Activated CD8-positive, alpha-beta memory T cell treated with anti-CD3 and anti-CD28 coated beads for 4 hours (primary cell): ENCODE measurements at regions not wholly inside any gene's neighbourhood (a gene's known extent, or its start where the extent isn't known, plus 50 kb on each side); places are given as distances from the start of the nearest gene placed in this dataset.
"Not testable (repeated sequence)": the region's sequence is repeated elsewhere in the genome, so short reads cannot be mapped to it uniquely, and the experiment has no call there.

Experiments
- DNase-seq, 2 donors: peaks; one replicate each; pipeline ENCODE4 v3.0.0-alpha.2; 2020; ENCODE audit warnings: low read depth in 2 of 2

- DNase-seq, result no peak
Observed at GRCh38 chr2:48190230-48190629, 124.3 kb upstream of the FOXN2 start.

GRCh38 chr2:48194641-48195040, 119.8 kb upstream of the FOXN2 start:
- DNase-seq, result no peak

DNA sequence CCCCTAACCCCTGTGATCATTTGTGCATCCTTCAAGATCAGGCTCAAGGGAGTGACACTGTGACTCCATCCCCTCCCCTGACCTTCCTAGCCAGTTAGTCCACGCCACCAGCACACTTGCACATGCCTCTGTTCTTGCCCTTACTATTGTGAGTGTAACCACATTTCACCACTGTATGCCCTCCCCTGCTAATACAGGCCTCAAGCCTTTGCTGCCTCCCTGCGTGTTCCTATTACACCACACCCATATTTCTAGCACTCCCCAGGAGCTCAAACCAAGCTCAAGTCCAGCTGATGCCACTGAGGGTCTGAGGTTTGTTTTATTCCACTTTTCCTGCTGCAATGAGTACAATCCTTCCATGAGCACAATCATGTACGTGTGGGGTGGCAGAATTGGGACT, 119.3 kb upstream of the FOXN2 start:
- DNase-seq, result no peak

DNA sequence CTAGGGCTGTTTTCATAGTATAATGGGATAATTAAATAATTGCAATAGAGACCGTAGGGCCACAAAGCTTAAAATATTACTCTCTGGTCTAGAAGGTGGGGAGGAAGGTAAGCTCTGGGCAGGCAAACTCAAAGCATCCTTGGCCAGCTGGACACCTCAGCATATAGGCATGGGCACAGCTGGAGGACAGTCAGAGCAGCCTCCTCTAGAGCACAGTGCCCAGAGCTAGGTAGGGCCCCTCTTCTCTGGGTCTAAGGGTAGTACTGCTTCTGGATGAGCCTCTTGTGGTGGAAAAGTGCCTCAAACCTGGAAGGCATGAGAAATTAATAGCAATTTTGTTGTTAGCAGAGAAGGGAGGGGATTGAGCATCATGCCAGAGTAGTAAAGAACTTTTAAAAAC, 116.9 kb upstream of the FOXN2 start:
- no peak for DNase-seq

DNA sequence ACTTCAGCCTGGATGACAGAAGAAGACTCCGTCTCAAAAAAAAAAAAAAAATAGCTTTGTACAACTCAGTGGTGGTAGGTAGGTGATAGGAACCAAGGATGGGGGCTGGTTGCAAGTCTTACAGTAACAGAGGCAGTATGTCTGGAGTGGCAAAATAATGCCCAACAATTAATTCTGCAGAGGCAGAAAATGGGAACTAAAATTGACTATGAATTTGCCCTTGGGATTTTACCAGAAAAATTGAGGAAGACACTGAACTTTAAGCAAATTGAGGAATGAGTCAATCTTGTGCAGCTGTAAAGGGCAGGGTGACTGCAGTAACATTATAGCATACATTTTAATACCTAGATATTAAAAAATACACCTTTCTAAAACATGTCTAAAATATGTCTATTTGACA, 116.1 kb upstream of the FOXN2 start:
- DNase-seq, result no peak

- DNase-seq, result no peak
Observed at GRCh38 chr2:48199070-48199469, 115.4 kb upstream of the FOXN2 start.

DNA sequence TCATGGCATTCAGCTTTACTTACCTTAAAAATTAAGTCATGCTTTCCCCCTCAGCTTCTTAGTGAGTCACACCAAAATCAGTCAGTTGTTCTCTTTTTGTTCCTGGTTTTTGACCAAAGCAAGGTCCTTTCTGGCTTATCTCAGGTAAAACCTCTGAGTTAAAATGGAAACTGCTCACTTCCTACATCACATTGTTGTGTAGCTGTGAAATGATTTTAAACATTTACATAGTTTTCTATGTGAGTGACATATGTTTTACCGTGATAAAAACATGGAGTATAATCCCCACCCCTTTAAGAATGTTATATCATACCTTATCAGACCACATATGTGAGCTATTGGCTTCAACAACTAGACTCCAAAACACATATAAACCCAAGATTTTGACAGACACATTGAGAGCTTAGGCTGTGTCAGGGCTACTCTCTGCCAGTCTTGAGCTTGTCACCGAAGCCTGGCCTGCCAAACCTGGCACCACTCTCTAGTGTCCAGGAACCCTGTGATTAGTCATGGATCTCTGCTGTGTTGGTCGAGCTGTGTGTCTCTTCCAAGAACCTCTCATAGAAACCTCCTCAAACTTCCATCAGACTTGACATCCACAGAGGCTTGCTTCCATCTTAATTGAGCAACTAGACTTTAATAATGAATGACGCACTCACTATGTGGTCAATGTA, 113.7 kb upstream of the FOXN2 start:
- DNase-seq, result no peak

DNA sequence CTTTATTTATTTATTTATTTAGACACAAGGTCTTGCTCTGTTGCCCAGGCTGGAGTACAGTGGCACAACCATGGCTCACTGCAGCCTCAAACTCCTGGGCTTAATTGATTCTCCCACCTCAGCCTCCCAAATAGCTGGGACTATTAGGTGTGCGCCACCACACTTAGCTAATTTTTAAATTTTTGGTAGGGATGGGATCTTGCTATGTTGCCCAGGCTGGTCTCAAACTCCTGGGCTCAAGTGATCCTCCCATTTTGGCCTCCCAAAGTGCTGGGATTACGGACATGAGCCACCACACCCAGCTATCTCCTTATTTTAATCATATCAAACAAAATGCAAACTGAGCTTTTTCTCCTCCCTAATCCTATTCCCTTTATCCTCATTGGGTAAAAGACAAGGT, 113.0 kb upstream of the FOXN2 start:
- not testable (repeated sequence) for DNase-seq

DNA sequence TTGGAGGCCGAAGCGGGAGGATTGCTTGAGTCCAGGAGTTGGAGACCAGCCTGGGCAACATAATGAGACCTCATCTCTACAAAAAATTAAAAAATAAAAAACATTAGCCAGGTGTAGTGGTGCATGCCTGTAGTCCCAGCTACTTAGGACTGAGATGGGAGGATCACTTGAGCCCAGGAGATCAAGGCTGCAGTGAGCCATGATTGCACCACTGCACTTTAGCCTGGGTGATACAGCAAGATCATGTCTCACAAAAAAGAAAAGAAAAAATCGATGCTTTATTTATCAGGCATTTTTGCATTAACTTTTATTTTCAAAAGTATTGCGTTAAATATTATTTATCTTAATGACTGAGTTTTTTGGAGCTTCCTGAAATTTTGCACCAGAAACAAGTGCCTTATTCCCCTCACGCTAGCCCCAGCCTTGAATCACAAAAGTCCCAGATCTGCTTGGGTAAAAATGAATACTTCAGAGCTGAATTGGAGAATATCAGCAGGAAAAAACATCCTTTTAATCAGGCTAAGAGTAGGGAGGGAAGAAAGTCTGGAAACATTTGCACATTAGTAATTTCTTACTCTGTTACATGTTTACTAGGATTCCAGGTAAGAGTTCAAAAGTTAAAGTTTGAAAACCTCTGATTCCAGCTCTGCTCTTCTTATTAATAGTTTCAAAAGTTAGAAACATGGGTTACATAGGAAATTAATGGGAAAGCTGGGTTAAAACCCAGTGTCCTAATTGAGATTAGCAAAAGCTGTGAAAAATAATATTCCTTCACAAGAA, 111.4 kb upstream of the FOXN2 start:
- no peak for DNase-seq

DNA sequence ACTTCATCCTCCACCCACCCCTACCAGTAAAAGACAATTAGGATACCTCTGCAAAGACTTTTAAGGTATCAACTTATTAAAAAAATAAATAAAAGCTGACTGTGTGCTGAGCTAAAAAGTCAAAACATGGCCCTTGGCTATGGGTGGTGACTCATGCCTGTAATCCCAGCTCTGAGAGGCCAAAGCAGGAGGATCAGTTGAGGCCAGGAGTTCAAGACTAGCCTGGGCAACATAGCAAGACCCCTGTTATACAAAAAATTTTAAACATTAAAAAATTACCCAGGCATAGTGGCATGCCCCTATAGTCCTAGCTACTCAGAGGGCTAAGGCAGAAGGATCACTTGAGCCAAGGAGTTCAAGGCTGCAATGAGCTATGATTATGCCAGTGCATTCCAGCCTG, 110.8 kb upstream of the FOXN2 start:
- no peak for DNase-seq

DNA sequence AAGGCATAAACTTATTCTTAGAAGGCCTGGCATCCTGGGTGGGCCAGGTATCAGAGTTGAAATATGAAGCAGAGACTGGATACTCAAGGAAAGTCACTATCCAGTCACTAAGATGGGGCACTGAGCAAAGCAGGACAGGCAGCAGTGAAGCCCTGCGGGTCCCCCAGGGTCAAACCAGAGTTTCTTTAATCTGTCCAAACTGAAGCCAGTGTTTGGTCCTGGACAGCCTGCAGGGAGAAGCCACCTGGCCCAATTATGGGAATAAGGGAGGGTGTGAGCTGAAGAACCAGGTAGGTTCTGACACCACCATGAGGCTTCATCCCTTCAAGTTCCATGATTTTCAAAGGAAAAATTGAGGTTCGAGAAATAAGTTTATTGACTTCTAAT, 109.7 kb upstream of the FOXN2 start:
- no peak for DNase-seq

DNA sequence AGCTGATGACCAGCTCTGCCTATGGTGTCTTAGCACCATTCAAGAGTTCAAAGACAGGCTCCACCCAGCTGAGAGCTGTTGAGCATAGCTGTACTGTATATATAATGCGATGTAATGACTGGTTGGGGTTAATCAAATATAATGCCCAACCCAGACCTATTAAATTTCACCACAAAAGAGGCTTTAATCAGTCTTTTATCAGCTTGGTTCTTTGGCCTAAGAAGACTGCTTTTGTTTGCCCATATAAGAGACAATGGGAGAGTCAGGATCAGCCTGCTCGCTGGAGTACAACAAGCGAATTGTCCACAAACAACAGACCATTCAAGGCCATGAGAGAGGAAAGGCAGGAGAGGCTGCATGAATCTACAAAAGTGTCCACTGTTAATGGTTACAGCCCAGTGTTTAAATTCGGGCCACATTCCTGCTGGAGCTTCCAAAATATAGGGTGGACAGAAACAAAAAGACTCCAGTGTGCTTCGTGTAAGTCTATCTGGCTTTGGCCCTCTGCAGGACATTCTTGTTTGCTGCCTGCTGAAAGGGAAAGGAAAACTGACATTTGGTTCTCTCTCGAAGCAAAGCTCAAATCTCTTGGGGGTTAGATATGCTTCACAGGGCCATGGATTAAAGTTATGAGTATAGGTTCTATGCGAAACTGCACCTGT, 109.2 kb upstream of the FOXN2 start:
- DNase-seq, result no peak

- DNase-seq, result not testable (repeated sequence)
Observed at GRCh38 chr2:48206056-48206656, 108.3 kb upstream of the FOXN2 start.

- no peak for DNase-seq
Observed at GRCh38 chr2:48207201-48207641, 107.3 kb upstream of the FOXN2 start.

DNA sequence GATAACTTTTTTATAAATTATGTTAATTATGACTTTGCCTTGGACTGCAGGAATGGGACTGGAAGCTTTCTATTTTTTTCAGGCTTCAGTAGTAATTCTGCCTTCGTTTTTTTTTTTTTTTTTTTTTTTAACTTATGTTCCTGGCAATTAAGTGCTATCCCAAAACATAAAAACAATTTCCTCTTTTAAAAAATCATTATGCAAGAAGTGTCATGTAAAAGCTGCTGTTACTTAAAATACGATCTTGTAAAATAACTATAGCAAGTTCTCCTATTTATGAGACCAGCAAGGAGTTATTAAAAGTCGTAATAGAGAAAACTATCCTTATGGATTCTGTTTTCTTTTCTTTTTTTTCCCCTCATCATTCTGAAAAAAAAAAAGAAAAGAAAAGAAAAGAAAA, 106.6 kb upstream of the FOXN2 start:
- no peak for DNase-seq

DNA sequence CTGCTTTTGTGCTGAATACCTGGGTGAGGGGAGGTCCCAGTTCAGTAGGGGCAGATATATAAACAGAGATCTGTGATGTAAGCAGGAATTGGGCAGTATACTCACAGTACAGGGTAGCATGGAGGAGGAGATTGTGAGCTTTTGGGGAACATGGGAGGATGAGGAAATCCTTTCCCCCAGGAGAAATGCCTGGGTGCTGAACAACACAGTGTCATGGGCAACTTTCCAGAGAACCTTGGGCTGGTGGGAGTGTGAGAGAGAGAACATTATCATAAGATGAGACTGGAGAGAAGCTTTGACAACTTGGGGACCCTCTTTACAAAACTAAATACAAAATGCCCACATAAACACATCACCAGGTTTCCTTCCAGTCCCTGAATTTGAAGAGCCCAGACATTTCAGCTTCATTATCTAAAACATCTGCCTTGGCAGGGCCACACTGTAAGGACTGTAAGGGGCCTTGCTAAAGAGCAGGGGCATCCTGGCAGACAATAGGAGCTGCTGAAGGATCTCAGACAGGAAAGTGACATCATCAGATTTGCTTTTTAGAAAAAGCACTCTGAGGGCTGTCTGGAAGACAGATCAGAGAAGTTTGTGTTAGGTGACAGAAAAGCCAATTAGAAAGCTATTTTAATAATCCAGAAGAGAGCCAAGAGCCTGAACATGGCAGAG, 105.1 kb upstream of the FOXN2 start:
- no peak for DNase-seq

GRCh38 chr2:48210189-48210588, 104.3 kb upstream of the FOXN2 start:
- DNase-seq, result no peak

GRCh38 chr2:48213646-48214045, 100.8 kb upstream of the FOXN2 start:
- no peak for DNase-seq

DNA sequence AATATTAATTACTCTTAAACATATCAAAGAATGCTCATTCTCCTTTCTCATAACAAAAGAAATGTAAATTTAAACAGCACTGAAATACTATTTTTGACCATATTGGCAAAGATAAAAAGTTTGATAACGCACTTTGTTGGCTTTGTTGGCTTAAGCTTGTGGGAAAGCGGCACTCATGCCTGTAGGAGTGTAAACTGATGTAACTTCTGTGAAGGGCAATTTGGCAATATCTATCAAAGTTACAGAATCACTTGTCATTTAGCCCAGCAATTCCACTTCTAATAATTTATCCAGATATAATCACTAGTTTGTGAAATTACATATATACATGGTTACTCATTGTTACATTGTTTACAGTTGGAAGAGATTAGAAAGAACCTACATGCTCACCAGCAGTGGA, 96.3 kb upstream of the FOXN2 start:
- DNase-seq, result no peak

GRCh38 chr2:48219234-48219554, 95.3 kb upstream of the FOXN2 start:
- DNase-seq, result no peak

DNA sequence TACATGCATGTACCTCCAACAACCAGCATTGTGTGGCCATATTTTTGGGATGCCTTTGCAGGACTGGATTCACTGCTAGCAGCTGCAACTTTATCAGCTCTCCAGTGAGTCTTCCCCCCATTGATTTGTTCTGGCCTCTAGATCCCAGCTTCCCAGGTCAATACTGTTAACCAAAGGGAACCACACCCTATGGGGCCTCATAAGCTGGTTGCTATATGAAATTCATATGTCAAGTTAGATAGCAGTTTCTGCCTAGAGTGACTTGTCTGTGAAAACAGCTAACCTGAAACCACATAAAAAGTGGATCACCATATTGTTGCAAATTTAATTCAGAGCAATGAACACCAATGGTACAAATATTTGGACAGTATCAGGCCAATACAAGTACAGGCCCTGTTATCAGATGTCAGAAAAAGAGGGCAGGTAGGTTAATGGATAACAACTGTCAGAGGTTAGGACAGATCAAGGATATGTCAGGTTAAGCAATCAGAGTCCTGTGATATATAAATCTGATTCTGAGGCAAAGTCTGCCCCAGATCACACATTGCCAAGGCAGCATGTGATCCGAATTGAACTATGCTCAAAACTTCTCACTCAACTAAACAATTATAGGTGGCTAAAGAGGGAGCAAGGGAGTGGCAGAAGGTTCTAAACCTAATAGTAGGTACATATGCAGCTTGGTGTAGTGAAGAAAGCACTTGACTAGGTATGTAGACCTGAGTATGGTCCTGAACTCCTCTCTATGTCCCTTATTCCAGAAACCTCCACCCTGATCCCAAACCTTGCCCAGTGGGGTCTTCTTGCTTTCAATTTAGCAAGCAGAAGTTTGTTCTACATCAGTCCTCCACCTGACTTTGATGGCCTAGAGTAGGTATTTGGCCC, 94.7 kb upstream of the FOXN2 start:
- no peak for DNase-seq
